ENCODE measurements at regions not wholly inside any gene's neighbourhood (a gene's known extent, or its start where the extent isn't known, plus 50 kb on each side); places are given as distances from the start of the nearest gene placed in this dataset.

DNA sequence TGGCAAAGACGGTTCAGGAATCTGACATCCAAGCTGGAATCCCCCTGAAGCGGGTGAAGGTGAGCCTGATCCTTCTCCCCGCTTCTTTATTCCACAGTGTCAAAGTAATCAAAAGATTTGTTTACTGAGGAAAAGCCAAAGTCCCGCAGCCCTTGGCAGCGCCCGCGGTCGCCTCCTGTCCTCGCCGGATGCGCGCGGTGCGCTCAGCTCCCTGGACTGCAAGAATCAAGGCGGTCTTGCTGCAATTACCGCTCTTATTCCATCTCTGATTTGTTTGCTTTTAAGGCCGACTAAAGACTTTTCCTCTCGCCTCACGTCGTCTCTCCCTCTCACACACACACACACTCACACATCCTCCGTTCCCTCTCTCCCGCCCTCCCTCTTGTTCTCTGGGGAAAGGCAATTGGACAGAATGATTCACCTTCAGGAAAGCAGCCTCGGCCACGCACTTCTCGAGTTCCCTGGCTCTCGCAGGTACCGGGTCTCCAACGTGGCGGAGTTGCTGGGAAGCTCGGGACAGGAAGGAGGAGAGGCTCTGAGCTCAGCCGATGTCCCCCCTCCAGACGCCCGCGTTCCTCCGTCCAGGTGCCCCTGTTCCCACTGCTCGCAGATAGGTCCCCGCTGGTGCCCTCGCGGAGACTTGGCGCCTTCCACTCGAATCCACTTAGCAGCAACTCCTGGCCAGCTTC is 68.6 kb upstream of the USP15 start:
- no peak overlapping the region for H3K27ac ChIP-seq
- peaks cover 14% of the 10 kb centered on the region for H3K27me3 ChIP-seq (ENCODE audit: insufficient read depth, low read depth, severe bottlenecking)
- no peaks in the 10 kb centered on the region for H3K9me3 ChIP-seq (ENCODE audit: severe bottlenecking)
- H3K36me3 ChIP-seq, result no peaks in the 10 kb centered on the region
- DNase-seq, result peak; percentile 21
- peak overlapping the region; percentile 56 for H3K4me3 ChIP-seq (ENCODE audit: low read depth, low read length)
- TF ChIP-seq, protein P1, sequence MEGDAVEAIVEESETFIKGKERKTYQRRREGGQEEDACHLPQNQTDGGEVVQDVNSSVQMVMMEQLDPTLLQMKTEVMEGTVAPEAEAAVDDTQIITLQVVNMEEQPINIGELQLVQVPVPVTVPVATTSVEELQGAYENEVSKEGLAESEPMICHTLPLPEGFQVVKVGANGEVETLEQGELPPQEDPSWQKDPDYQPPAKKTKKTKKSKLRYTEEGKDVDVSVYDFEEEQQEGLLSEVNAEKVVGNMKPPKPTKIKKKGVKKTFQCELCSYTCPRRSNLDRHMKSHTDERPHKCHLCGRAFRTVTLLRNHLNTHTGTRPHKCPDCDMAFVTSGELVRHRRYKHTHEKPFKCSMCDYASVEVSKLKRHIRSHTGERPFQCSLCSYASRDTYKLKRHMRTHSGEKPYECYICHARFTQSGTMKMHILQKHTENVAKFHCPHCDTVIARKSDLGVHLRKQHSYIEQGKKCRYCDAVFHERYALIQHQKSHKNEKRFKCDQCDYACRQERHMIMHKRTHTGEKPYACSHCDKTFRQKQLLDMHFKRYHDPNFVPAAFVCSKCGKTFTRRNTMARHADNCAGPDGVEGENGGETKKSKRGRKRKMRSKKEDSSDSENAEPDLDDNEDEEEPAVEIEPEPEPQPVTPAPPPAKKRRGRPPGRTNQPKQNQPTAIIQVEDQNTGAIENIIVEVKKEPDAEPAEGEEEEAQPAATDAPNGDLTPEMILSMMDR (IDR thresholded peaks at IDR 0.05; ENCODE audit: low read depth, low read length), result no peak

DNA sequence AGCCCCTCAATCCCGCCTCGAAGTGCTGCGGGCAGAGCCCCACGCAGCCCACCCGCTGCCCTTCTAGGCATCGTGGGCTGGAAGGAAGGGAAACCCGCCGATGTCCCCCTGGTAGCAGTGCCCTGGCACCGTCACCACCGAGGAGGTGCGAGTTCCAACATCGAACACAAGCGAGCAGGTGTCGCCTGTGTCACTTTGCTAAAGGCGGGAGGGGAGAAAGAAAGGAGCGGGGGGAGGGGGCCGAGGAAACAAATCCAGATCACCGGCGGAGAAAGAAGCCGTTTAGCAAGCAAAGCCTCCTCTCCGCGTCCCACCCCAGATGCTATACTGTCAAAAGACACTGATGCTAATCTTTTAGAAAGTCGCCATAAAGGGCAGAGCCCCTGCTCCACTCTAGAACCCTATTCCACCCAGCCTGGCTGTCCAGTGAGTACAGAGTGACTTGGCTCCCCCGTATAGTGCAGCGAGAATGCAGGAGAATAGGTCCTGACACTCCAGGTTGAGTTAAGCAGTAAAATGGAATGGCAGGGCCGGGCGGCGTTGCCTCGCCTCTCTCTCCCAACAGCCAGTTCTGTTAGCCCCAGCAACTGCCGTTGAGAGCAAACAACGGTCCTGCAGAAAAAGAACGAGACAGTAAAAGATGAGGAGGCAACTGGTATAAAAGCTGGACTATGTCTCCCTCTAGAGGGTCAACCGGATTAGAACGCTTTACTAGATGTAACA is 67.9 kb upstream of the USP15 start:
- no peaks in the 10 kb centered on the region for H3K9me3 ChIP-seq (ENCODE audit: severe bottlenecking)
- peaks cover 14% of the 10 kb centered on the region for H3K27me3 ChIP-seq (ENCODE audit: insufficient read depth, low read depth, severe bottlenecking)
- H3K36me3 ChIP-seq, result no peaks in the 10 kb centered on the region
- TF ChIP-seq, protein P1 (IDR thresholded peaks at IDR 0.05; ENCODE audit: low read depth, low read length), result peak; percentile 54; the same call in 1 of the 2 replicates
- H3K27ac ChIP-seq, result peak overlapping the region; percentile 62
- peak overlapping the region; percentile 56 for H3K4me3 ChIP-seq (ENCODE audit: low read depth, low read length)
- DNase-seq, result peak; percentile 77

DNA sequence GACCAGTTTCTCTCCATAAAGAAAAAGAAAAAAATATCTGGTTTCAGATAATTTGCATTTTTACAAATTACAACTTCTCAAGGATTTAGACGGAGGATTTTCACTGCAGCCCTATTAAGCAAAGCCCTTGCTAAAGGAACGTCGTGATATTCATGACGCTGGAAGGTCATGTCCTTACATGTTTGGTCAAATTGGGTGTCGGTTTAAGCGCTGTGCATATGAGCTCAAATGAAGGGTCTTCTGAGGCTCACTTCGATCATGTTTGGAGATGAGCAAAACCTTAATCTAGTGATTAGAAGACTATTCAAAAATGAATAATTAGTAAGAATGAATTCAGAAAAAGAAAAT is 67.3 kb upstream of the USP15 start:
- H3K27me3 ChIP-seq (ENCODE audit: insufficient read depth, low read depth, severe bottlenecking), result peaks cover 14% of the 10 kb centered on the region
- H3K4me3 ChIP-seq (ENCODE audit: low read depth, low read length), result peak overlapping the region; percentile 56
- H3K27ac ChIP-seq, result peak overlapping the region; percentile 62
- no peak for DNase-seq
- no peaks in the 10 kb centered on the region for H3K36me3 ChIP-seq
- no peaks in the 10 kb centered on the region for H3K9me3 ChIP-seq (ENCODE audit: severe bottlenecking)
- TF ChIP-seq, protein P1 (IDR thresholded peaks at IDR 0.05; ENCODE audit: low read depth, low read length), result no peak

DNA sequence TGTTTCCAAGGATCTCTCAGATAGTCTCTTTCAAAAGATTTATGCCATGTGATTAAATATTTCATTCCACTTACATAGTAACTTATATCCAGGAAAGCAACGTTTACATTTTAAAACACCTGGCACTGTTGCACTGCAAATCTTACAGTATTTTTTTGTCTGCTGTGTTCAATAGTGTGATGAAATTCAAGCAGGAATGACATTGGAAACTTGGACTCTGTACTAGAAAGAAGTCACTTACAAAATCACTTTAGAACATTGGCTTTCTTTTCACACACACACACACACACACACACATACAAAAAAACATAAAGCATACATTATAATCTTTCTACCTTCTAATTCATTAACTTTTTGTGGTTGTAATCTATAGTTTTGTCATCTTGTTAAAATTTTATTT is 66.2 kb upstream of the USP15 start:
- no peak overlapping the region for H3K4me3 ChIP-seq (ENCODE audit: low read depth, low read length)
- no peaks in the 10 kb centered on the region for H3K36me3 ChIP-seq
- no peak for DNase-seq
- TF ChIP-seq, protein P1 (IDR thresholded peaks at IDR 0.05; ENCODE audit: low read depth, low read length), result no peak
- no peak overlapping the region for H3K27ac ChIP-seq
- H3K27me3 ChIP-seq (ENCODE audit: insufficient read depth, low read depth, severe bottlenecking), result peaks cover 14% of the 10 kb centered on the region
- H3K9me3 ChIP-seq (ENCODE audit: severe bottlenecking), result no peaks in the 10 kb centered on the region

DNA sequence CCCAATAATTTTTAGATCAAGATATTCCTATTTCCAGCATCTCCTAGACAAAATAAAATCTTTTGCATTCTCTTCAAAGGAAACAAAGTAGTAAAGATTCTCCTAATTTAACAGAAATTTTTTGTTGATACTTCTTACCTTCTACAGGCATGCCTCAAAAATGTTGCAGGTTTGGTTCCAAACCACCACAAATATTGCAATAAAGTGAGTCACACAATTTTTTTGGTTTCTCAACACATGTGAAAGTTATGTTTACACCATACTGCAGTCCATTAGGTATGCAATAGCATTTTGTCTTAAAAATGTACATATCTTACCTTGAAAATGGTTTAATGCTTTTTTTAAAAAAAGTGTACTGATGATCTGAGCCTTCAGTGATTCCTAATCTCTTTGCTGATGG is 65.6 kb upstream of the USP15 start:
- Histone ChIP-seq H3K27me3 (ENCODE audit: insufficient read depth, low read depth, severe bottlenecking) (peaks cover 14% of the 10 kb centered on the region), H3K9me3 (ENCODE audit: severe bottlenecking) (no peaks in the 10 kb centered on the region), H3K4me3 (ENCODE audit: low read depth, low read length) (no peak overlapping the region), H3K27ac (no peak overlapping the region), H3K36me3 (no peaks in the 10 kb centered on the region)
- no peak for DNase-seq
- TF ChIP-seq, protein P1 (IDR thresholded peaks at IDR 0.05; ENCODE audit: low read depth, low read length), result no peak

Measured in WERI-Rb-1 (cell line).